ENCODE measurements at regions not wholly inside any gene's neighbourhood (a gene's known extent, or its start where the extent isn't known, plus 50 kb on each side); places are given as distances from the start of the nearest gene placed in this dataset.

- no peak overlapping the region for H2AFZ ChIP-seq (ENCODE audit: insufficient read depth, low read depth, low read length, poor library complexity, severe bottlenecking)
- H3K9me3 Mint-ChIP-seq, result peaks cover 0 to 18% (median 5%) of the 10 kb centered on the region in 7 donors
- DNase-seq, result no peak
- no peak overlapping the region for H3K27ac Mint-ChIP-seq
- no peaks in the 10 kb centered on the region for H3K9me3 ChIP-seq (replicated peaks in 1 of 2; ENCODE audit: control insufficient read depth in 1 of 2, insufficient read depth in 1 of 2, low read length in 2 of 2)
- H3K4me2 ChIP-seq (replicated peaks; ENCODE audit: extremely low read depth, low read length, poor library complexity, severe bottlenecking), result no peak overlapping the region
- no peak overlapping the region for H3K4me3 ChIP-seq (replicated peaks in 1 of 3; ENCODE audit: low read depth in 2 of 3, low read length in 3 of 3)
- no peaks in the 10 kb centered on the region for H3K36me3 Mint-ChIP-seq
- H3K4me1 Mint-ChIP-seq, result no peaks in the 10 kb centered on the region
- H3K36me3 ChIP-seq (replicated peaks in 1 of 2; ENCODE audit: control insufficient read depth in 1 of 2, insufficient read depth in 2 of 2, low read length in 2 of 2), result no peaks in the 10 kb centered on the region
- H3K4me3 Mint-ChIP-seq, result no peak overlapping the region
- intact Hi-C loops (cut with micrococcal nuclease), result no loop called here
- no peaks in the 10 kb centered on the region for H3K4me1 ChIP-seq (ENCODE audit: control insufficient read depth in 1 of 2, insufficient read depth in 2 of 2, low read length in 2 of 2)
- H3K27ac ChIP-seq (ENCODE audit: low read depth in 1 of 2, low read length in 2 of 2), result no peak overlapping the region
- no peak overlapping the region for H3K9ac ChIP-seq (ENCODE audit: insufficient read depth, low read length, poor library complexity, severe bottlenecking)
- TF ChIP-seq CTCF (IDR thresholded peaks at IDR 0.05), result no peak
- 100% methylated on average over 1 of the region's 2 CpGs for WGBS (ENCODE audit: insufficient coverage)
- no peaks in the 10 kb centered on the region for H4K20me1 ChIP-seq (ENCODE audit: insufficient read depth, low read length)
- H3K27me3 ChIP-seq (ENCODE audit: control insufficient read depth in 2 of 2, insufficient read depth in 2 of 2, low read length in 2 of 2), result no peaks in the 10 kb centered on the region
- H3K27me3 Mint-ChIP-seq (ENCODE audit: low read depth in 3 of 3), result no peaks in the 10 kb centered on the region
- H3K79me2 ChIP-seq (ENCODE audit: insufficient read depth, low read length), result no peaks in the 10 kb centered on the region
These were observed 124.1 kb upstream of the PDHA2 start for GRCh38 chr4:95715830-95716229.

- no peak for DNase-seq
- peaks cover 0 to 19% (median 5%) of the 10 kb centered on the region in 7 donors for H3K9me3 Mint-ChIP-seq
- H3K27ac Mint-ChIP-seq, result no peak overlapping the region
- H3K36me3 Mint-ChIP-seq, result no peaks in the 10 kb centered on the region
- no peak overlapping the region for H3K4me3 Mint-ChIP-seq
- no CpG with 5 or more reads among the region's 1 CpG for WGBS (ENCODE audit: insufficient coverage)
- no peaks in the 10 kb centered on the region for H3K79me2 ChIP-seq (ENCODE audit: insufficient read depth, low read length)
- H4K20me1 ChIP-seq (ENCODE audit: insufficient read depth, low read length), result no peaks in the 10 kb centered on the region
- no peaks in the 10 kb centered on the region for H3K4me1 ChIP-seq (ENCODE audit: control insufficient read depth in 1 of 2, insufficient read depth in 2 of 2, low read length in 2 of 2)
- no peak overlapping the region for H3K4me2 ChIP-seq (replicated peaks; ENCODE audit: extremely low read depth, low read length, poor library complexity, severe bottlenecking)
- no peaks in the 10 kb centered on the region for H3K9me3 ChIP-seq (replicated peaks in 1 of 2; ENCODE audit: control insufficient read depth in 1 of 2, insufficient read depth in 1 of 2, low read length in 2 of 2)
- intact Hi-C loops (cut with micrococcal nuclease), result no loop called here
- no peak overlapping the region for H3K4me3 ChIP-seq (replicated peaks in 1 of 3; ENCODE audit: low read depth in 2 of 3, low read length in 3 of 3)
- no peak overlapping the region for H3K9ac ChIP-seq (ENCODE audit: insufficient read depth, low read length, poor library complexity, severe bottlenecking)
- no peak overlapping the region for H3K27ac ChIP-seq (ENCODE audit: low read depth in 1 of 2, low read length in 2 of 2)
- no peaks in the 10 kb centered on the region for H3K27me3 ChIP-seq (ENCODE audit: control insufficient read depth in 2 of 2, insufficient read depth in 2 of 2, low read length in 2 of 2)
- no peak for TF ChIP-seq CTCF (IDR thresholded peaks at IDR 0.05)
- no peaks in the 10 kb centered on the region for H3K4me1 Mint-ChIP-seq
- H3K27me3 Mint-ChIP-seq (ENCODE audit: low read depth in 3 of 3), result peaks cover 0 to 1% (median 0%) of the 10 kb centered on the region in 3 donors
- H3K36me3 ChIP-seq (replicated peaks in 1 of 2; ENCODE audit: control insufficient read depth in 1 of 2, insufficient read depth in 2 of 2, low read length in 2 of 2), result no peaks in the 10 kb centered on the region
- H2AFZ ChIP-seq (ENCODE audit: insufficient read depth, low read depth, low read length, poor library complexity, severe bottlenecking), result no peak overlapping the region
These were observed 125.3 kb upstream of the PDHA2 start for GRCh38 chr4:95714571-95714970.
